HFFc6 (cell line): ENCODE measurements at regions not wholly inside any gene's neighbourhood (a gene's known extent, or its start where the extent isn't known, plus 50 kb on each side); places are given as distances from the start of the nearest gene placed in this dataset.

Source experiments
- DNase-seq: peaks from one replicate; pipeline ENCODE4 v3.0.0-alpha.2; 2018
- H3K27ac Mint-ChIP-seq: 2 replicates; pipeline ENCODE4 v1.8.0; 2020; ENCODE audit warnings: mild to moderate bottlenecking, mixed read lengths
- H3K27me3 Mint-ChIP-seq: 2 replicates; pipeline ENCODE4 v1.8.0; 2021; ENCODE audit warnings: mild to moderate bottlenecking, moderate library complexity, mixed read lengths; ENCODE audit not compliant: insufficient read depth
- H3K36me3 Mint-ChIP-seq: 2 replicates; pipeline ENCODE4 v1.8.0; 2021; ENCODE audit warnings: low read depth, mixed read lengths
- H3K4me1 Mint-ChIP-seq: 2 replicates; pipeline ENCODE4 v1.8.0; 2020; ENCODE audit warnings: low read depth, mixed read lengths
- H3K4me3 Mint-ChIP-seq: 2 replicates; pipeline ENCODE4 v1.8.0; 2020; ENCODE audit warnings: mild to moderate bottlenecking, moderate library complexity, mixed read lengths
- H3K9me3 Mint-ChIP-seq: 2 replicates; pipeline ENCODE4 v1.8.0; 2020; ENCODE audit warnings: mild to moderate bottlenecking, mixed read lengths
- TF ChIP-seq, protein P1 (sequence below): fragments of 200-600 bp; sonication (generic); IDR thresholded peaks from 2 replicates; pipeline ENCODE4 v1.5.0; 2021; ENCODE audit warnings: antibody characterized with exemption, mild to moderate bottlenecking

DNA sequence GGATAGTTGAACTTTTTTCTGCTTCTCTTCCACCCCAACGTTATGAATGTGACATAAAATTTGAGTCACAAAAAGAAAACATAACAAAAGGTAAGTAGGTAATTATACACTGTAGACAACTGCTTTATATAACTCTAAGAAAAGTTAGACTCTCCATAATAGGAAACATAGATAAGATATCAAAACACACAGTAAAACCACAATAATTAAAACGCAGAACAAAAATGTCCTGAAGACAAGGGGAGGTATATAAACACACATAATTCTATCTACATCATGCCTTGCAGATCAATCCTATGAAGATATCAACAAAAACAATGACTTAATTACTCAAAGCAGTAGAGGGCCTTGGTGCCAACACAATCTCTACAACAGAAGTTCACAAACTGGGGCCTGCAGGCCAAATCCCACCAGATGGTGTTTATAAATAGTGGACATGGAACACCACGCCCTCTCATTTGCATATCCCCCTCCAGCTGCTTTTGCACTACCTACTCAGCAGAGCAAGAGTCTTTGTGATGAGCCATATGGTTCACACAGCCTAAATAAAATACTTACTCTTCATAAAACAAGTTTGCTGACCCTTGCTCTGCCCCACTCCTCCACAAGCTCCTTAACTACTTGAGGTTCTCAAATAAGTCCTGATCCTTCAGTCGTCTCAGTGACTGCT lies 254.7 kb downstream of the KLF12 start:
- H3K4me3 Mint-ChIP-seq, result no peak overlapping the region
- no peaks in the 10 kb centered on the region; the same call in 1 of the 2 replicates for H3K27me3 Mint-ChIP-seq
- H3K36me3 Mint-ChIP-seq, result peaks cover 33% of the 10 kb centered on the region
- peaks cover 28% of the 10 kb centered on the region for H3K4me1 Mint-ChIP-seq
- no peaks in the 10 kb centered on the region for H3K9me3 Mint-ChIP-seq
- no peak for DNase-seq
- no peak overlapping the region for H3K27ac Mint-ChIP-seq
- TF ChIP-seq, protein P1, sequence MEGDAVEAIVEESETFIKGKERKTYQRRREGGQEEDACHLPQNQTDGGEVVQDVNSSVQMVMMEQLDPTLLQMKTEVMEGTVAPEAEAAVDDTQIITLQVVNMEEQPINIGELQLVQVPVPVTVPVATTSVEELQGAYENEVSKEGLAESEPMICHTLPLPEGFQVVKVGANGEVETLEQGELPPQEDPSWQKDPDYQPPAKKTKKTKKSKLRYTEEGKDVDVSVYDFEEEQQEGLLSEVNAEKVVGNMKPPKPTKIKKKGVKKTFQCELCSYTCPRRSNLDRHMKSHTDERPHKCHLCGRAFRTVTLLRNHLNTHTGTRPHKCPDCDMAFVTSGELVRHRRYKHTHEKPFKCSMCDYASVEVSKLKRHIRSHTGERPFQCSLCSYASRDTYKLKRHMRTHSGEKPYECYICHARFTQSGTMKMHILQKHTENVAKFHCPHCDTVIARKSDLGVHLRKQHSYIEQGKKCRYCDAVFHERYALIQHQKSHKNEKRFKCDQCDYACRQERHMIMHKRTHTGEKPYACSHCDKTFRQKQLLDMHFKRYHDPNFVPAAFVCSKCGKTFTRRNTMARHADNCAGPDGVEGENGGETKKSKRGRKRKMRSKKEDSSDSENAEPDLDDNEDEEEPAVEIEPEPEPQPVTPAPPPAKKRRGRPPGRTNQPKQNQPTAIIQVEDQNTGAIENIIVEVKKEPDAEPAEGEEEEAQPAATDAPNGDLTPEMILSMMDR, result no peak

DNA sequence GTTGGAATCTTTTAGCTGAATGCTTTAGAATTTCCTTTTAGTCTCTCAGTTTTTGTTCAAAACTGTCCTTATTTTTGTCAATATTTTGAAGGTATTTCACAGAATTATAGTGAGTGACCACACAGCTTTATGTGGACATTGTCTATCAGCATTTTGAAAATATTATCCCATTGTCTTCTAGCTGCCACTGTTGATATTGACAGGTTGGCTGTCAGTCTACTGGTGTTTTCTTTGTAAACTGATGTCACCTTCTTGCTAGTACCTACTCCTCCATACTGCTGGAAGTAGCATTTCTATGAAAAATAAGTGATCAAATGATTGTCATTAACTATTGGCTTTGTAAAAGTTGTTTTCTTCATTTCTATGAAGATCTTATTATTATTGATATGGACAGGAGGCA lies 256.8 kb downstream of the KLF12 start:
- Mint-ChIP-seq H3K27me3 (no peaks in the 10 kb centered on the region; the same call in 1 of the 2 replicates), H3K4me1 (peaks cover 46% of the 10 kb centered on the region), H3K4me3 (no peak overlapping the region), H3K36me3 (peaks cover 33% of the 10 kb centered on the region), H3K27ac (no peak overlapping the region), H3K9me3 (no peaks in the 10 kb centered on the region)
- TF ChIP-seq, protein P1, result no peak
- DNase-seq, result no peak

DNA sequence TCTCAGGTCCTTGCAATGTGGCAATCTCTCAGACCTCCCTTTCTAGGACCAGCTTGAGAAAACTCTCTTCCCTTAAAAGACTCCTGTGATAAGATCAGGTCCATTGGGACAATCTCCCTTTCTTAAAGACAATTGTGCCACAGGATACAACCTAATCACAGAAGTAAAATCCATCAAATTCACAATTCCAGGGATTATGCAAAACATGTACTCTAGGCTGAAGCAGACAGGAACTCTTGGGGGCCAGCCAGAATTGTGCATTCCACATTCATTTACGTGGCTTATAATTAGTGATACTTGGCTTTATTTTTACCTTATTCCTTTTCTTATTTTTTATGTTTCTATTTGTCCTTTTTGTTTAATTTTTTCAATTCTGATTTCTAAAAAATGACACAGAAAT lies 257.9 kb downstream of the KLF12 start:
- no peaks in the 10 kb centered on the region; the same call in 1 of the 2 replicates for H3K27me3 Mint-ChIP-seq
- no peak overlapping the region for H3K4me3 Mint-ChIP-seq
- H3K4me1 Mint-ChIP-seq, result peaks cover 53% of the 10 kb centered on the region
- TF ChIP-seq, protein P1, result no peak
- H3K27ac Mint-ChIP-seq, result no peak overlapping the region
- H3K36me3 Mint-ChIP-seq, result peaks cover 33% of the 10 kb centered on the region
- H3K9me3 Mint-ChIP-seq, result no peaks in the 10 kb centered on the region
- no peak for DNase-seq

DNA sequence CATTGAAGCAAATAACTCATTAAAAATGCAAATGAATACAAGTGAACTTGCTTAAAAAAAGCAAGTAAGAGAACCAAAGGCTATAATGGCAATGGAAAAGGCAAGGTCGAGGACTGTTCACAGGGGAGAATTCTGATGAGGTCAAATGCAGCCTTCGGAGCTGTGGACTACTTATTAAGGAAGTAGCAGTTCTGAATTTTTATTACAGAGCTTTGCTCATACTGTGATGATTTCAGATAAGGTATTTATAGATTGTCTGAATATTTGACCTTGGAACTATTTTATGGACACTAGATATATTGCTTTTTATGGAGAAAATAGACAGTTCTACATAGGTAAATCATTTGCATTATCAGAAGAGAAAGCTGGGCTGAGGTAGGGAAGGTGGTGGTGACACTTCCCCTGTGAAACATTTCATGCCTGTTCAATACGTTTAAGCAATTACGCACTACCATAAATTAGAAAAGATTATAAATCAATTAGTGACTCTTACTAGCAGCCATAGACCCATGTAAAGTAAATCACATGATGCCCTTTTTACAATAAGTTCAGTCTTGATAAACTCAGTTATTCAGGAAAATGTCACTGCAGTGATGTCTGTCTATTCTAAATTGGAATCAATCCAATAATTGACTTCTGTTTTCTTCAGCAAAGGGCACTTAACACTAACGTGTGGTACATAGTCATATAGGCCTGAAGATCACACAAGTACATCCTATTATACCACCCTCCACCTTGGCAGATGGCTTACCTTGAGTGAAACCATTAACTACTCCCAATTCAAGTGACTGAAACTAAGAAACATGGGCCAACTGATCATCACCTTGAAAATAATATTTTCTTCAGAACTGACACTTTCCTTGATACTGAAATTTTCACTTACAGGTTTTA lies 260.0 kb downstream of the KLF12 start:
- H3K9me3 Mint-ChIP-seq, result no peaks in the 10 kb centered on the region

DNA sequence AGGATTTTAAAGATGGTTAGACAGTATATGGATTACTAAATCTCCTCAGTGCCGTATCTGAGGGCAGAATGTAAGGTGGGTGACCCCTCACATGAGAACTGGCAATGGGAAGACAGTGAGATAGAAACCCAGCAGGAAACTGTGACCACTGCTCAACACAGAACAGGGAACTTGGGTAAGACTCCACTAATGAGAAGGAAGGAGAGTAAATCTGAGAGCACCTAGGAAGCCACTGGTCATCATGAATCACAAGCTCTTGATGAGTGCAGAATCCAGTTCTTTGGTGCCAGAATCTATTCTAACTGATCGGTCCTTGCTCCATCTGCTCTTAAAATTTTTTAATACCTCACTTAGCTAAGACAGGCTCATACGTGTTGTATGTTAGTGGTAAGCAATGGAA lies 261.8 kb downstream of the KLF12 start:
- peak overlapping the region; percentile 84 for H3K27ac Mint-ChIP-seq
- peaks cover 4% of the 10 kb centered on the region; the same call in 1 of the 2 replicates for H3K36me3 Mint-ChIP-seq
- no peak for DNase-seq
- TF ChIP-seq, protein P1, result no peak
- peaks cover 47% of the 10 kb centered on the region for H3K4me1 Mint-ChIP-seq
- H3K27me3 Mint-ChIP-seq, result no peaks in the 10 kb centered on the region
- H3K4me3 Mint-ChIP-seq, result no peak overlapping the region
- H3K9me3 Mint-ChIP-seq, result no peaks in the 10 kb centered on the region

More for the DNA sequence above, 260.0 kb downstream of the KLF12 start:
- H3K36me3 Mint-ChIP-seq, result peaks cover 20% of the 10 kb centered on the region
- no peak for DNase-seq
- peaks cover 56% of the 10 kb centered on the region for H3K4me1 Mint-ChIP-seq
- H3K27ac Mint-ChIP-seq, result no peak overlapping the region
- TF ChIP-seq, protein P1, result no peak
- no peaks in the 10 kb centered on the region for H3K27me3 Mint-ChIP-seq
- H3K4me3 Mint-ChIP-seq, result no peak overlapping the region
